Mesothelial cell of epicardium (in vitro differentiated cells): ENCODE measurements at regions not wholly inside any gene's neighbourhood (a gene's known extent, or its start where the extent isn't known, plus 50 kb on each side); places are given as distances from the start of the nearest gene placed in this dataset.
A peak's percentile ranks its signal among the peaks of the same experiment; 100 is the strongest.

Experiments used
- DNase-seq, 2 experiments: peaks; one replicate each; pipeline ENCODE4 v3.0.0; 2021; ENCODE audit warnings: low spot score in 2 of 2; ENCODE audit not compliant: unreplicated experiment in 2 of 2
- H3K27ac Mint-ChIP-seq: 2 replicates; pipeline ENCODE4 v1.8.0; 2021; ENCODE audit warnings: mixed read lengths
- H3K27me3 Mint-ChIP-seq: 2 replicates; pipeline ENCODE4 v1.8.0; 2021; ENCODE audit warnings: low read depth, mixed read lengths
- H3K36me3 Mint-ChIP-seq: 2 replicates; pipeline ENCODE4 v1.8.0; 2021; ENCODE audit warnings: mixed read lengths
- H3K4me1 Mint-ChIP-seq: 2 replicates; pipeline ENCODE4 v1.8.0; 2021; ENCODE audit warnings: mixed read lengths
- H3K4me3 Mint-ChIP-seq: 2 replicates; pipeline ENCODE4 v1.8.0; 2021; ENCODE audit warnings: mild to moderate bottlenecking, moderate library complexity, mixed read lengths
- H3K9me3 Mint-ChIP-seq: 2 replicates; pipeline ENCODE4 v1.8.0; 2021; ENCODE audit warnings: mixed read lengths
- CTCF ChIP-seq: fragments of 200-600 bp; sonication (generic); IDR thresholded peaks from one replicate; pipeline ENCODE4 v1.5.0; 2021; ENCODE audit warnings: antibody characterized with exemption; ENCODE audit not compliant: unreplicated experiment

GRCh38 chr16:85527767-85528297 is 85.3 kb upstream of the GSE1 start:
- Mint-ChIP-seq H3K9me3 (no peaks in the 10 kb centered on the region), H3K27ac (peak overlapping the region; percentile 6), H3K4me1 (peaks cover 41% of the 10 kb centered on the region), H3K27me3 (no peaks in the 10 kb centered on the region), H3K36me3 (no peaks in the 10 kb centered on the region), H3K4me3 (no peak overlapping the region)
- TF ChIP-seq CTCF, result no peak
- no peak for DNase-seq

- Mint-ChIP-seq H3K27me3 (no peaks in the 10 kb centered on the region), H3K4me3 (no peak overlapping the region), H3K4me1 (peaks cover 32% of the 10 kb centered on the region), H3K9me3 (no peaks in the 10 kb centered on the region), H3K27ac (no peak overlapping the region), H3K36me3 (no peaks in the 10 kb centered on the region)
- no peak for DNase-seq
- TF ChIP-seq CTCF, result peak; percentile 51
Measured at GRCh38 chr16:85528528-85529387, 84.4 kb upstream of the GSE1 start.

- no peak for TF ChIP-seq CTCF
- Mint-ChIP-seq H3K4me1 (peaks cover 28% of the 10 kb centered on the region), H3K4me3 (no peak overlapping the region), H3K27ac (no peak overlapping the region), H3K27me3 (no peaks in the 10 kb centered on the region), H3K36me3 (peaks cover 4% of the 10 kb centered on the region), H3K9me3 (no peaks in the 10 kb centered on the region)
- no peak for DNase-seq
Measured at GRCh38 chr16:85529489-85530369, 83.4 kb upstream of the GSE1 start.

GRCh38 chr16:85530370-85530739 is 82.8 kb upstream of the GSE1 start:
- DNase-seq, result no peak
- H3K27ac Mint-ChIP-seq, result no peak overlapping the region
- no peaks in the 10 kb centered on the region for H3K9me3 Mint-ChIP-seq
- H3K36me3 Mint-ChIP-seq, result peaks cover 5% of the 10 kb centered on the region
- TF ChIP-seq CTCF, result no peak
- peaks cover 30% of the 10 kb centered on the region for H3K4me1 Mint-ChIP-seq
- no peak overlapping the region for H3K4me3 Mint-ChIP-seq
- no peaks in the 10 kb centered on the region for H3K27me3 Mint-ChIP-seq

GRCh38 chr16:85531516-85531915 is 81.6 kb upstream of the GSE1 start:
- no peak for DNase-seq
- Mint-ChIP-seq H3K9me3 (no peaks in the 10 kb centered on the region), H3K4me3 (no peak overlapping the region), H3K27me3 (no peaks in the 10 kb centered on the region), H3K4me1 (peaks cover 33% of the 10 kb centered on the region), H3K36me3 (peaks cover 5% of the 10 kb centered on the region), H3K27ac (no peak overlapping the region)
- no peak for TF ChIP-seq CTCF
